ENCODE measurements at regions not wholly inside any gene's neighbourhood (a gene's known extent, or its start where the extent isn't known, plus 50 kb on each side); places are given as distances from the start of the nearest gene placed in this dataset.

DNA sequence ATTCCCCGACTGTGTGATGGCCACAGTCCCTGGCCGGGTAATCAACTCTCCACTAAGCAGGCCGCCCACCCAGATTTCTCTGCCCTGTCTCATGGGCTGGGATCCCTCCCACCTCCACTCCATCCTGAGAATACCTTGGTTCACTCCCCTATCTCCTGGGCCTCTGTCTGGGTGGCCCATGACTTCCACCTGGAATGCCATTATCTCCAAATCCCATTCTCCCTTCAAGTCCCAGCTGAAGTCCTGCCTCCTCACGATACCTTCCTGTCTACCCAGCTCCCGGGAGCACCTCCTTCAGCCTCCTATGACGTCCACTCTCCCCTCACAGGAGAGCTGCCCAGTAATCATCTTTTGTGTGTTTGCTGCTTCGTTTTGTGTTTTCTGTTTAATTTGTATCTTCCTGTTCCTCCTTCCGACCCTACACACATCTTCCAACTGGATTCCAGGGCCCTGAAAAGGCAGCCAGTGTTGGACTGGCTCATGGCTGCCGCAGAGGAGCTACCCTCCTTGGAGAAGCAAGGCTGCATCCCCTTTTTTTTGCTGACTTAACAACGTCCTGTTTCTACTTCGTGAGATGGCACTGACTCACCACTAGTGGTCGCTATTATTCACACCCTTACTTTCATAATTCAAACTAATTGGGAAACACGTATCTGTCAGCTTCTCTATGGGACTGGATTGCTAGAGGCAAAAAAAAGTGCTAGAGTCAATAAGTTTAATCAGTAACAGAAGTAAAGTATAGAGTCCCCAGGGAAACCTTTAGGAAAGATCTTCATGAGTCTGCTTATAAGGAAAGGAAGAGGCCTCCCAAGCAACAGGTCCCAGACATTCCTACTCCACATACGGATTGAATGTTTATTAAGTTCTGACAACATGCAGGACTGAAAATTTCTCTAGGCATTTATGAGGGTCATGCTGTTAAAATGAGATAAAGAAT lies 171.9 kb upstream of the GATA6 start:
- FAIRE-seq, result no peak

GRCh38 chr18:21998486-21998885 lies 170.9 kb upstream of the GATA6 start:
- FAIRE-seq, result no peak

DNA sequence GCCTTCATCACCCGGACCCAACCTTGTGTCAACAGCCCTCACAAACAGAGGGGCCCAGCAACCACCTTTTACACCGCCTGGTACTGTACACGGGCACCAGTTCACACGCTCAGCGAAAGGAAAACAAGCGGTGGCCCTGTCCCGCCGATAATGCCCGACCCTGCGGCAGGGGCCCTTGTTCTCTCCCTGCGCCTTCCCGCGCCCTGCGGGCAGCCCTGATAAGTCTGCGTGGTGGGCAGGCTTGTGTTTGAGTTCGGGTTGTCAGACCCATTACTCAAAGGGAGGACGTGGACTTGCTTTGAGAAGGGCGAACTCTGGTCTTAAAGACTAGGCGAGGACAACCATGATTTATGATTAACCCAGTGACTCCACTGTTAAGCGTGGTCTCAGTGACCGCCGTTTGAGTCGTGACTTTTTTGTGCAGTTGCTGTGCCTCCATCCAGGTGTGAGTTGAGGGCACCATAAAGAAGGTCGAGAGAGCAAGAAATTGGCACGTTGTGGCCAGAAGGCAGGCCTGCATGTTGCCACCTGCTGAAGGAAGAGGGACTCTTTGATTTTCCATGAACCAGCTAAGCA lies 167.4 kb upstream of the GATA6 start:
- FAIRE-seq, result no peak

- no peak for FAIRE-seq
Observed at GRCh38 chr18:22005191-22005841, 164.1 kb upstream of the GATA6 start.

DNA sequence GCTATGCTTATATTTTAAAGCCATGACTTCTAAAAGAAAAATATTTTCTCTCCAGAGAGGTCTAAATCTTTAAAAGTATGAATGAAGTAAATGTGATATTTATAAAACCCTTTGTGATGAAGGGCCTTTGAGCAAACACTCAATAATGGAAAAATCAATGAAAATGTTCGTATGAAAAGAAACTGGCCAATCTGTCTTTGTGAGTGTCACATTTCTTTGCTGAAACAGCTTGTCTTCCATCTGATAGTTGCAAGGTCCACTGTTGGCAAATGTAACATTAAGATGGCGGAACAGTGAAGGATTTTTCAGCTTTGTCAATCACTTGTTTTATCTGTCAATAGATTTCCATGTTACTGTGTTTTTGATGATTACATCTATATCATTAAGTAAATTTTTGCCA lies 162.9 kb upstream of the GATA6 start:
- FAIRE-seq, result no peak

- FAIRE-seq, result no peak
Observed at GRCh38 chr18:22009242-22009641, 160.1 kb upstream of the GATA6 start.

- no peak for FAIRE-seq
Observed at GRCh38 chr18:22013993-22014392, 155.4 kb upstream of the GATA6 start.

GRCh38 chr18:22015156-22015555 lies 154.2 kb upstream of the GATA6 start:
- FAIRE-seq, result no peak

DNA sequence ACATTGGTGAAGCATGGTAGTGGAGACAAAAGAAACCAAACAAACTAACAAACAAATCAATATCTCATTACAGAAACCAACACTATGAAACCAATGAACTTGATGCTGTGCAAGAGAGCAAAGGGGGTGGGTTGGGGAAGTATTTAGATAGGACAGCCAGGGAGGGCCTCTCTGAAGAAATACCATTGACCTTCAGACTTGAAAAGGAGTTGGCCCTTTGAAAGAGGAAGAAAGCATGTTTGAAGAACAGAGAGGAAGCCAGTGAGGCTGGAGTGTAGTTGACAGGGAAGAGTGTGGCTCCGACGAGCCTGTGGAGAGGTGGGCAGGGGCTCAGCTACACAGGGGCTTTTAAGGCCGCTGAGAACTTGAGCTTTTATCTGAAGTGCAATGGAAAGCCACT lies 151.0 kb upstream of the GATA6 start:
- no peak for FAIRE-seq

- no peak for FAIRE-seq
Observed at GRCh38 chr18:22019193-22019592, 150.2 kb upstream of the GATA6 start.

DNA sequence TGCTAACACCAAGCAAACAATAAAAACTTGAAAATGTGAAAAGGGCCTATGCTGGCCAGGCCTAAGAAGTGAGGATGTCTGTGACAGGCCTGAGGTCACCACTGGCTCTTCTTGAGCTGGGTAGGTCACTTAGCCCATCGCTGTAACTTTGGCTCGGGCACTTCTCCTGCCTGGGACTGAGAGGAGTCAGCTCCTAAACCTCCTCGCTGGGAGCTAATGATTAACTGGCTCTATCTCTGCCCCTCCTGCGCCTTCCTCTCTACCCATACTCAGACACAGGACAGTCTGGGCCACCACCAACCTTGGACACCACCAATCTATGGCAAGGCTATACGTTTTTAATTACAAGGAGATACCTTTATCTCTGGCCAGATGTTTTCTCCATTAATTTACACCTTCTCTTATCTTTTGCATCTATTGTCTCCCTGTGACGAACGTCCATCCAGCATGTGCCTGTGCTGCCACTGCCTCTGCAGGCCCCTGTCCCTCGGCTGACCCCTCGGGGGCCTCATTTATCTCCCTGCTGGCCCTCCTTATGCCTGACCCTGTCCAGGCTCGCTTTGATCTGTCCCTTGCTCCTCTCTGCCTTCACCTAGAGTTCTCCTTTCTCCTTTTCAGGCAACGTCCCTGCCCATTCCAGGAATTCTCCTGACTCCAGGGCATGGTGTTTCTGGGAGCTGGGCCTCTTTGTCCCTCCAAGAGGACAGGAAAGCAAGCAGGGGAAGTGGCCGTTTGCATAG lies 149.1 kb upstream of the GATA6 start:
- no peak for FAIRE-seq

DNA sequence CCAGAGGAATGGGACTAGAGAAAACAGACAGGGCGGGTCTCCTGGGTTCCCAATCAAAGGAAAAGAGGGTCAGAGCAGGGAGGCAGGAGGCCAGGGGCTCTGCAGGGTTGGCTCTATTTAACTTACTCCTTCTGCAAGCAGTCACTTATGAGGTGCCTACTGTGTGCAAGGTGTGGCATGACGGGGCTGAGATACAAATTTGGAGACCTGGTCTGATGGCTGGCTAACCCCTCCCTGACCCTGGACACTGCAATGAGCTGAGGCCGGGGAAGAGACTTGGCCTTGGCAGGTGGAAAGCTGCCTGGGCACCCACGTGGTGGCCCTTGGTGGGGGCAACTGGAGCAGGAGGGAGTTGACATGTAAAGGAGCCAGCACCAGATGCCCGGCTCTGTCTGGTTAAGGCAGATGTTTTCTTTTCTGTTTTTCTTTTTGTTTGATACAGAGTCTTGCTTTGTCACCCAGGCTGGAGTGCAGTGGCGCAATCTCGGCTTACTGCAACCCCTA lies 148.5 kb upstream of the GATA6 start:
- FAIRE-seq, result no peak

DNA sequence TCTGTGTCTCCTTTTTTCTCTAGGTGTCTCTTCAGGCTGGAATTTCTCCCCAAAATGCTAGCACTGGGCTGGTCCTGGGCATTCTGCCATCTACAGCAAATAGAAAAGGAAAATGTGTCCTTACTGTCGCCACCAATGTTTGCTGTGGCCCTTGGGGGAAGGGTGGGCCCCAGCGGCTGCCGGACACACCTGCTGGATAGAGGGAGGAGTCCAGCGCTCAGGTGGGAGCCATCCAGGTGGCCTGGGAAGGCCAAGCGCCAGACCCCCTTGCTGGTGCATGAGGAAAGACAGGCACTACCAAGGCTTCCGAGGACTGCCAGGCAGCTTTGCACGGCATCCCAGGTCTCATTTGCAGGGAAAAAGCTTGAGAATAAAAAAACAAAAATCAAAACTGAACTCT lies 147.7 kb upstream of the GATA6 start:
- no peak for FAIRE-seq

DNA sequence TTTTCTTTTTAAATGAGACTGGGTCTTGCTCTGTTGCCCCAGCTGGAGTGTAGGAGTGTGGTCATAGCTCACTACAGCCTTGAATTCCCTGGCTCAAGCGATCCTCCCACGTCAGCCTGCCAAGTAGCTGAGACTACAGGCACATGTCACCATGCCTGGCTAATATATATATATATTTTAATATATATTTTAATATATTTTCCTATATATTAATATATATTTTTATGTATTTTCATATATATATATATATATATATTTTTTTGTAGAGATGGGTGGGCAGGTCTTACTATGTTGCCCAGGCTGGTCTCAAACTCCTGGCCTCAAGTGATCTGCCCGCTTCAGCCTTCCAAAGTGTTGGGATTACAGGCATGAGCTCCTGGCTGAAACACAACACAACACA lies 144.5 kb upstream of the GATA6 start:
- no peak for FAIRE-seq

- FAIRE-seq, result no peak
Observed at GRCh38 chr18:22026362-22026761, 143.0 kb upstream of the GATA6 start.

- no peak for FAIRE-seq
Observed at GRCh38 chr18:22026889-22027288, 142.5 kb upstream of the GATA6 start.

- no peak for FAIRE-seq
Observed at GRCh38 chr18:22031611-22032010, 137.8 kb upstream of the GATA6 start.

- no peak for FAIRE-seq
Observed at GRCh38 chr18:22032392-22032961, 136.9 kb upstream of the GATA6 start.

- FAIRE-seq, result no peak
Observed at GRCh38 chr18:22033085-22033484, 136.3 kb upstream of the GATA6 start.

DNA sequence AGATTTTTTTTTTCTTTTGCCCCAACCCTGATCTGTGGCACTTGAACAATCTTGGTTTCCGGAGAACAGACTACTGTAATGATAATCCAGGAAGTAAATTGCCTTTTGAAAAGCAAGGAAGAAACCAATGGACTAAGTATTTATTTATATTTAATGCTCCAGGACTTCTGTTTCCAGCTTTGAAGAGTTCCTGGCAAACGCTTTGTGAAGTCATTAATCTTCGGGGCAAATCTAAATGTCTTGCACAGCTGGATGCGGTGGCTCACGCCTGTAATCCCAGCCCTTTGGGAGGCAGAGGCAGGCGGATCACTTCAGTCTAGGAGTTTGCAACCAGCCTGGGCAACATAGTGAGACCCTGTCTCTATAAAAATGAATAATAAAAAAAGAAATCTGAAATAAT lies 135.1 kb upstream of the GATA6 start:
- FAIRE-seq, result no peak

GRCh38 chr18:22040533-22040932 lies 128.9 kb upstream of the GATA6 start:
- no peak for FAIRE-seq

DNA sequence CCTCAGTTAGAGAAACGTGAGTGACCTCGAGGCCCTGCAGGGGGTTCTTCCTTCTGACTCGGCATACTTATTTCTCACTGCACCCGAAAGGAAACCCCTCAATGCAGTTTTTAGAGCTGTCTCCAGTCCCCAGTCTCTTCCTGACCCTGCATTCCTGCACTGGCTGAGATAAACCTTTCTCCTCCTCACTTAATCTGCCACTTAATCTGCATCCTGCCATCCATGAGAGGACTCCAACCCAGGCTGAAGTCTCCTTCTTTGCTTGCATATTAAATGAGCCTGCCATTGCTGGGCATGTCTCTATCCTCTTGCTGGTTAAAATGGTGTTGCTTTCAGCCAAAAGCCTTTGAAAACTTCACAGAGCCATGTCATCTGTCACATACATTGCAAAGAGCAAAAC lies 125.6 kb upstream of the GATA6 start:
- FAIRE-seq, result no peak
